GM19395 (cell line): ENCODE measurements at regions not wholly inside any gene's neighbourhood (a gene's known extent, or its start where the extent isn't known, plus 50 kb on each side); places are given as distances from the start of the nearest gene placed in this dataset.

Experiments
- ATAC-seq: cut with Tn5 transposase; IDR thresholded peaks from one replicate; pipeline ENCODE4 v1.9.1; 2021; ENCODE audit warnings: mild to moderate bottlenecking, moderate library complexity; ENCODE audit not compliant: unreplicated experiment

- ATAC-seq, result no peak
These were observed 135.0 kb downstream of the FOXD2 start for GRCh38 chr1:47572731-47573430.

- ATAC-seq, result no peak
These were observed 136.8 kb downstream of the FOXD2 start for GRCh38 chr1:47574451-47575165.

- no peak for ATAC-seq
These were observed 138.3 kb downstream of the FOXD2 start for GRCh38 chr1:47575855-47576757.

- ATAC-seq, result no peak
These were observed 138.9 kb downstream of the FOXD2 start for GRCh38 chr1:47576758-47577115.

GRCh38 chr1:47577303-47578025 is 139.6 kb downstream of the FOXD2 start:
- no peak for ATAC-seq

GRCh38 chr1:47578026-47578720 is 140.3 kb downstream of the FOXD2 start:
- ATAC-seq, result no peak

GRCh38 chr1:47578721-47579419 is 141.0 kb downstream of the FOXD2 start:
- no peak for ATAC-seq

GRCh38 chr1:47579809-47580208 is 142.0 kb downstream of the FOXD2 start:
- no peak for ATAC-seq

- ATAC-seq, result no peak
These were observed 142.7 kb downstream of the FOXD2 start for GRCh38 chr1:47580451-47580995.

GRCh38 chr1:47582891-47583608 is 145.2 kb downstream of the FOXD2 start:
- ATAC-seq, result no peak

GRCh38 chr1:47584249-47584648 is 146.4 kb downstream of the FOXD2 start:
- ATAC-seq, result no peak

- no peak for ATAC-seq
These were observed 147.5 kb downstream of the FOXD2 start for GRCh38 chr1:47585141-47585902.

GRCh38 chr1:47587891-47588582 is 150.2 kb downstream of the FOXD2 start:
- ATAC-seq, result no peak

GRCh38 chr1:47590523-47591225 is 152.8 kb downstream of the FOXD2 start:
- no peak for ATAC-seq

- no peak for ATAC-seq
These were observed 154.0 kb downstream of the FOXD2 start for GRCh38 chr1:47591801-47592200.

- no peak for ATAC-seq
These were observed 154.6 kb downstream of the FOXD2 start for GRCh38 chr1:47592296-47593012.
